HG02943 (cell line): ENCODE measurements at regions not wholly inside any gene's neighbourhood (a gene's known extent, or its start where the extent isn't known, plus 50 kb on each side); places are given as distances from the start of the nearest gene placed in this dataset.

Experiments used
- ATAC-seq: cut with Tn5 transposase; IDR thresholded peaks from one replicate; pipeline ENCODE4 v1.9.1; 2021; ENCODE audit warnings: mild to moderate bottlenecking, low read depth, moderate library complexity; ENCODE audit not compliant: unreplicated experiment

DNA sequence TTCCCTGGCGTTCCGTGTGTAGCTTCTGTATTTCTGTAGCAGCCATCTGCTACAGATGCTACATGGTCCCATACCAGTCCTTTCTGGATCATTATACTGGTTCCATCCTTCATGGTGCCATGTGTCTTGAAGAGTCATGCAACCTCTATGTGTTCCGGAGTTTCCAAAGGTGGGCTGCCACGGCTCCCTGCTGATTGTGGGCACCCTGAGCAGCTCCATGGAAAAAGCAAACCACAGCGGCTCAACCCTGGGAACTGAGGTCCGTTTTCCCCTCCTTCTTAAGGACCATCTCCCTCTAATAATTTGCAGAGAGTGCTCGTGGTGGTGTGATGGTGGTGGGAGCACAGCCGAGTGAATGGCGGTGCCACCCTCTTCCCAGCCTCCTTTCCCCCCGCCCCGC lies 600.4 kb downstream of the CCDC171 start:
- ATAC-seq, result no peak

DNA sequence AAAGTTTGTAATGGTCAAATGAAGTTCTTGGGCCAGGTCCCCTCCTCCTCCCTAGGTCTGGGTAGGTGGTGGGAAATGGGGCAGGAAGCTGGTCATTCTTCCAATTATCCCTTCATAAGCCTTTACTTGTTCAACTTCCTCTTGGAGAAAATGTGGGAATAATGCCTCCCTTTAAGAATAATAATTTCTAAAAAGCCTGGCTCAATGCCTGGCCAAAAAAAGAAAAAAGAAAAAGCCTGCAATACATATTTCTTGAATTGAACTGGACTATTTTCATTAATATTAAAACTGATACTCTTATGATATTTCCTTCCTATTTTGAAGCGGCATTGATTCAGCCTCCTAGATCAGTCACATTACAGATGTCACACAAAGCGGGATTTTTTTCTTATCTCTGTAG lies 600.9 kb downstream of the CCDC171 start:
- no peak for ATAC-seq

- ATAC-seq, result no peak
Measured at GRCh38 chr9:16154521-16155078, 601.8 kb downstream of the CCDC171 start.

GRCh38 chr9:16155878-16156277 lies 603.0 kb downstream of the CCDC171 start:
- no peak for ATAC-seq

DNA sequence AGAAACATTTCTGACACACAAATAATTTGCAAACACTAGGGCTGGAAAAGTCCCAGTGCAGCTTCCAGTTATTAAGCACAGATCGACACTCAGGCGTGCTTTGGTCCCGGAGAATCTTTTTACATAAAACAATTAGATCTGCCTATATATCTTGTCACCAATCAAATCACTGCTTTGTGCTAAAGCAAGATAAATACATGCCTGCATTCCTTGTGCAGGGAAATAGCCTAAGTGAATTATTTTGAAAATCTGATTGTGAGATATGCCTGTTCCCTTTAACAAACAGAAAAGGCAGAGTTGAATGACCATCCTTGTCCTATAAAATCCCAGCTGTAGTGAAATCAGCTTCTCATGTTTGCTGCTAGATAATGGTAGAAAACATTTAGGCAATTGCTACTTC lies 604.4 kb downstream of the CCDC171 start:
- no peak for ATAC-seq

DNA sequence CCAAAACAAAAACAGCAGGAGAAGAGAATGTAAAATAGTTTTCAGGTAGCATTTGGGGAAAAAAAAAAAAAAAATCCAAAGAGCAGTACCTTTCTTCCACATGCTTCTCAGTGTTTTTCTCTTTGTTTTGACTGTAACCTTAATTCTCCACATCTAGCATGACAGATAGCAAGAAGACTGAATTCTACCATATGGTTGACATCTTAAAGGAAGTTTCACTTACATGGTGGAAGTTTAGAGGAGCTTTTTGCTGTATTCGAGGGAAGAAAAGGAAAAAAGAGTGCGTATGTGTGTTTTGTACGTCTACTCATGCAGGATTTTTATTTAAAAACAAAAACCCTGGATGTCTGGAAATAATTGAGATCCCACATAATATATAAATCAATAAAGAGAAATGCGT lies 604.8 kb downstream of the CCDC171 start:
- no peak for ATAC-seq

DNA sequence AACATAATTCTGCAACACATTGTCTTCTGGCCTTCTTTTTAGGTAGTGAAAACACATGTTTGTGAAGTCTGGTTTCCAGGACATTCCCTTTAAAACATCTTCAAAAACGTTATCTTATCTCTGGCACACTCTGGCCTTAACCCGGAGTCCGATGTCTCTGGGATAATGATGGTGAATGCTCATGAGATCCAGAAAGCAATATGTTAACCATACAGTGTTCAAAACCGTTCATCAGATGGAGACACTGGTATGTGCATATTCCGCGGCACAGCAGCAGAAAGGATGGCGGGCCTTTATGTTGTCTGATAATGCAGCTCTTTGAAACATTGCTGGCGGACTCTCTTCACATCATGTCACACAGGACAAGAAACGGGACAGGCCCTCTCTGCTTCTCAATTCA lies 605.2 kb downstream of the CCDC171 start:
- no peak for ATAC-seq

DNA sequence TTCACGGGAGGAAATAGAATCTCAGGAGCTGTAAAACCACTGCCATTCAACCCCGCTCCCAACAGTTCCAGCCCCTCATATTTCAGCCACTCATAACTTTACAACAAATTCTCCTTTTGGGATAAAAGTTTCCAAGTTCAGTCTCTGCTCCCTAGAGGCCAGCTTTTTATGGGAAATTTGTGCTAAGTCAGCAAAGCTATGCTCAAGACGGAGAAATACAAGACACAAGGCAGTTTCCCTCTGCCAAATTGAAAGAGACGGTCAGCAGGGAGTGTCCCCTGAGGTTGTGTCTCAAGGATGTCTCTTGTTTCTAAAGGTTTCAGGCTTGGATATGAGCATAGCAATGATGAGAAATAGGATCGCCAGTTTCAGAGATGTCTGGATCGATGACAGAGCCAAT lies 608.6 kb downstream of the CCDC171 start:
- ATAC-seq, result no peak

DNA sequence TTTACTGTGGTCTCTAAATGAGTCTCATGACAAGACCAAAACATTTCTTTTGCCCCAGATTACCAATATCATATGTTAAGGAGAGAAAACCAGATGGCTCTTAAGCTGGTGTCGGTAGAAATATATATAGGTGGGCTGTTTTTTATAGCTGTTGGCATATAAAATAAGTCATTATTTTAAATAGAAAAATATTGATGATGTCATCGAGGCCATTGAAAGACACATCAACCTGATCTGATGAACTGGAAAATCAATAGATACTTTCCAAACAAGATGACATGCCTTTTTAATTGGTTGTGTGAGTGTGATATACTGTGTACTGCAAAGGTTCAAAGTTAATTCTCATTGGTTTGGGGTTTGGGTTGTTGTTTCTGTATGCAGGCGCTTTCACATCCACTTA lies 617.3 kb downstream of the CCDC171 start:
- no peak for ATAC-seq

- ATAC-seq, result no peak
Measured at GRCh38 chr9:16171911-16172310, 619.1 kb downstream of the CCDC171 start.

DNA sequence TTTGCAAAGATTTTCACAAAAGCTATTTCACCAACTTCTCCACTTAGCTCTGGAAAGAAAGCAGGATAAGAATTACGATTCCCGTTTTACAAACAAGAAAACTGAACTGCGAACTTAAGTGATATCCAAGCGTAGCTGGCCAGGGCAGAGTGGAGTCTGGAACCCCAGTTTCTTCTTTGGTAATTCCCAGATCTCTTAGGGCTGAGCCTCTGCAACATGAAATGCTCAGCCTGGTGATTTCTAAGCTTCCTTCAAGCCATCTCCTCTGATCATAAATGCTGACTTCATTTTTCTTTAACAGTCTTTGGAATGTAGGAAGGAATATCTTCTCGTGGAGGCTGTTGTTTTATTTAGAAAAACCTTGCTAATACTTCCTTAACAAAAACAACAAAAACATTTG lies 620.0 kb downstream of the CCDC171 start:
- ATAC-seq, result no peak

GRCh38 chr9:16174915-16175314 lies 622.1 kb downstream of the CCDC171 start:
- ATAC-seq, result no peak

DNA sequence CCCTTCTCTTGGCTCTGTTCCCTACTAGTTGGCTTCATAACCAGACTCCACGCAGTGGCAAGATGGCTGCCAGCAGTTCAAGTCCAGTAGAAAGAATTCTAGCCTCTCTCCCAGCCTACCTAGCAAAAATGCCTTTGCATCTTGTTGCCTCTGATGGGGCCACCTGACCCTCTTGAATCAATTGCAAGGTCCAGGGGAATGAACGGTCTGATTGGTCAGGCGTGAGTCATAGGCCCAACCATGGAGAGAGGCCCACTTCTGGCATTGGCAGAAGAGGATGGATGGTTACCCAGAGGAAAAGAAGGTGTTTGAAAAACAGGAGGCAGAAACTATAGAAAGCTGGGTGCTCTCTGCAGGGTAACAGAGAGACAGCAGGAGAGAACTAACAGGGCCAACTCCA lies 622.6 kb downstream of the CCDC171 start:
- ATAC-seq, result no peak

DNA sequence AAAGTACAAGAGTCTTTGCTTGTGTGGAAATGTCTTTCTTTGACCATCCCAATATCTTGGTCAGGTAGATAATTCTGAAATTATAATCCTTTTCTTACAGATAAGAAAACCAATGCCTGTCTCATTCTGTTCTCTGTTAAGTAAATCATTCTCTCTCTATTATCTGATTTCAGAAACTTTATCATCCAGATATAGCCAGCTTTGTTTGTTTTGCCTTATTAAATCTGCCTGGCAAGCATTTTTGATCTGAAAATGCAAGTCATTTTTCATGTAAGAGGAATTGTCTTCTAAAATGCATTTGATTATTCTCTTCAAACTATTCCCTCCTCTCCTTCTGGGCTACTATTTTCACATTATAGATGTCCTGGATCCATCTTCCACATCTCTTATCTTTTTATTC lies 625.5 kb downstream of the CCDC171 start:
- no peak for ATAC-seq

GRCh38 chr9:16179566-16179965 lies 626.7 kb downstream of the CCDC171 start:
- no peak for ATAC-seq

GRCh38 chr9:16180091-16180490 lies 627.2 kb downstream of the CCDC171 start:
- ATAC-seq, result no peak

DNA sequence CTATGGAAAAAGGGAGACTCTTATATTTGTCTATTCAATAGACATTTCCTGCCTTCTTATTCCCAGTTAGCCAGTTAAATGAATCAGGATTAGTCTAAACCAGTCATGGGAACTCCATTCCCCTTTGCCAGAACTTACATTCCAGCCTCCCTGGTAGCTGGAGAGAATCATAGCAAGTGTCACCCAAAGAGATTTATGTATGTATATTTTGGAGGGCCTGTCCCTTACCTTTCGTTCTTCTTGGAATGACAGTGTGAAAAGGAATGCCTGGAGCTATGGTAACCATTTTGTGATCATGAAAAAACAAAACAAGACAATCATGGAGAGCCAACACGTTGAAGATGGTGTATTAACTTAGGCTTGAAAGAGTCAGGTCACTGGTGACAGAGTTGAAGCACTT lies 627.7 kb downstream of the CCDC171 start:
- ATAC-seq, result no peak

GRCh38 chr9:16181539-16181938 lies 628.7 kb downstream of the CCDC171 start:
- ATAC-seq, result no peak

DNA sequence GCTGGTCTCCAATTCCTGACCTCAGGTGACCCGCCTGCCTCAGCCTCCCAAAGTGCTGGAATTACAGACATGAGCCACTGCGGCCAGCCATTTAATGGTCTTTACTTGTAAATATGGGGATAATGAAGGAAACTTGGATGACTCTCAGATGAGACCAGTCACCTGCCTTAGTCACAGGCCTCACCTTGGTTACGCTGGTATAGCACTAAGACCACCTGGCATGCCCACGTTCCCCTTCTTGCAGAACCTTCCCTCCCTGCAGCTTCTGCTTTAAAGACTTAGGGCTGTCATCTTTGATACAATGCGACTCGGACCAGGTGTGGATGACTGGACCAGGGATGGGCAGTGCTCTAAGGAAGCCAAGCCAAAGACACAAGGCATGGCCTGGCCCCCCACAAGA lies 629.9 kb downstream of the CCDC171 start:
- ATAC-seq, result no peak

DNA sequence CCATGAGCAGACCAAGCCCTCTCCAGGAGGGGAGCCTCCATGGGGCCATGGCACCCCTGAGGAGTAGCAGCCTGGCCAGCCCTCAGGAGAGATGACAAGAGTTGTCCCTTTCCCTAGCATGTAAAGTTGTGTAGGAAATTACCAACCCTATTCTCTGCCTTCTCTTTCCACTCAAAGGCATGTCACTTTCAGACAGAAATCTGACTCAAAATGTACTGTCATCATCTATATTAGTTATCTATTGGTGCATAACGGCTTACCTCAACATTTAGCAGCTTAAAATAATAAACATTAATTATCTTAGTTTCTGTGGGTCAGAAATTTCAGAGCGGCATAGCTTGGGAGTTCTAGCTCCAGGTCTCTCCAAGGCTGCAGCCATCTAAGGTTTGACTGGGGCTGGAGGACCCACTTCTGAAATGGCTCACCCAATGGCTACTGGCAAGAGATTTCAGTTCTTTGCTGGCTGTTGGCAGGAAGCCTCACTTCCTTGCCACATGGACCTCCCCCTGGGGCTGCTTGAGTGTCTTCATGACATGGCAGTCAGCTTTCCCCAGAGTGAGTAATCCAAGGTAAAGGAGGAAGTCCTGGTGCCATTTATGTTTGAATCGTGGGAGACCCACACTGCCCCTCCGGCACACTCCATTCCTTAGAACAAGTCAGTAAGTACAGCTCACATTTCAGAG lies 632.3 kb downstream of the CCDC171 start:
- ATAC-seq, result no peak

DNA sequence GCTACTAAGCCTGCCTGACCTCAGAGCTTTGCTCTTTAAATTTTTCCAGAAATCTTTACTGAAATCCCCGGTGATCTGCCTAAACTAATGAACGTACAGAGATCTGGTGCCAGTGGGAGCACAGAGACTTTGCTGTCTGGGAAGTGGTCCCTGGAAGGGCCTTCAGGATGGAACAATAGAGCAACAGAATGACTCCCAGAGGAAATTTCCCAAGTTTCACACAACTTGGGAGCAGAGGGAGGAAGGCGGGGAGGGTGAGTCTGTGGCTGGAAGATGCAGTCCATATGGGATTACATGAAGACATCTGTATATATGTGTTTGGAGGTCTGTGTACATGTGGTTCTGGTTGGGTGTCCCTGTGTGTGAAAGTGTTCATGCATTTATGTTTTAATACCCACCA lies 638.3 kb downstream of the CCDC171 start:
- ATAC-seq, result no peak

DNA sequence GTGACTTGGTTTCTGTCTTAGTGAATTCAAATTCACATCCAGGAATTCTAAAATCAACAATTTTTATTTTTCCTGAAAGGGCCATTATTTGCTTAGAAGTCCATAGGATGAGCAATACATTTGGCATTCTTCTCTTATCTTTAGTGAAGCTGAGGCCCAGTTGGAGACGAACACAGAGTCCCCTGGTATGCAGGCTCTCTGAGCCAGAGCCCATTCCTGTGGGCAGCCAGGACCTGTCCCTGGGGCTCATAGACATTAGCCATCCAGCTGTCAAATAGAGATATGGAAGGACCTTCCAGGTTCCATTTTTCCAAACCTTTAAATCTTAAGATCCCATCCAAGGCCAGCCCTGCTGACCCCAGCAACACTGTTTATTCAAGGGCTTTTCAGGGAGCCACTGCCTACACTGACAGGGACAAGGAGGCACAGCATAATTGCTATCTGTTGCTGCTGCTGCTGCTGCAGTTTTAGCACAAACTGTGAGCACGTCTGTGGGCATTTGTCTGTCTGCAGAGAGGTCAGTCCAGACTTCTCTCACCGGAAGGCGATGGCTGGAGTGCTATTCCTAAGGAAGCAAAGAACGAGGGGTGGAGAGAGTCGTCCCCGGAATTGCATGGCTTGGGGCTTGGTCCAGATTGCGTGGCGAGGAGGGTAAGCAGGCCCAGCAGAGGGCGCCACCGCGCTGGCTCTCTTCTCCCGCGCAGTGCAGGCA lies 639.0 kb downstream of the CCDC171 start:
- no peak for ATAC-seq
